ENCODE measurements at regions not wholly inside any gene's neighbourhood (a gene's known extent, or its start where the extent isn't known, plus 50 kb on each side); places are given as distances from the start of the nearest gene placed in this dataset.
"Not testable (repeated sequence)": the region's sequence is repeated elsewhere in the genome, so short reads cannot be mapped to it uniquely, and the experiment has no call there.

- Histone ChIP-seq H3K79me2 (ENCODE audit: insufficient read depth, low read length) (no peaks in the 10 kb centered on the region), H4K20me1 (ENCODE audit: low read depth, low read length) (no peaks in the 10 kb centered on the region), H3K9ac (ENCODE audit: low read length) (no peak overlapping the region), H3K27me3 (ENCODE audit: low read length) (no peaks in the 10 kb centered on the region), H3K27ac (ENCODE audit: low read depth, low read length) (no peak overlapping the region), H3K4me2 (ENCODE audit: low read depth, low read length, poor library complexity, severe bottlenecking) (no peak overlapping the region), H3F3A (ENCODE audit: insufficient read depth) (no peaks in the 10 kb centered on the region), H3K36me3 (ENCODE audit: low read length) (no peaks in the 10 kb centered on the region), H3K4me3 (ENCODE audit: insufficient read depth, low read length, poor library complexity, severe bottlenecking) (no peak overlapping the region), H3K9me3 (ENCODE audit: insufficient read depth, low read length) (no peaks in the 10 kb centered on the region), H2AFZ (ENCODE audit: low read depth, low read length, severe bottlenecking) (no peak overlapping the region), H3K9me2 (replicated peaks; ENCODE audit: insufficient read depth, low read length) (no peaks in the 10 kb centered on the region)
- TF ChIP-seq CTCF (IDR thresholded peaks at IDR 0.05; ENCODE audit: insufficient read depth, low read length, poor library complexity, severe bottlenecking) = no peak
- no peak for TF ChIP-seq EZH2phosphoT487 (conservative IDR thresholded peaks at IDR 0.05; ENCODE audit: low read length)
Observed at GRCh38 chrX:9293903-9294302, 171.0 kb upstream of the TBL1X start.

- H3F3A ChIP-seq (ENCODE audit: insufficient read depth) = no peaks in the 10 kb centered on the region
- H3K27ac ChIP-seq (ENCODE audit: low read depth, low read length) = no peak overlapping the region
Observed at GRCh38 chrX:9295551-9295950, 169.3 kb upstream of the TBL1X start.

GRCh38 chrX:9298221-9298620 is 166.6 kb upstream of the TBL1X start:
- Histone ChIP-seq H3K4me3 (ENCODE audit: insufficient read depth, low read length, poor library complexity, severe bottlenecking) (no peak overlapping the region), H2AFZ (ENCODE audit: low read depth, low read length, severe bottlenecking) (no peak overlapping the region), H4K20me1 (ENCODE audit: low read depth, low read length) (no peaks in the 10 kb centered on the region), H3K9me3 (ENCODE audit: insufficient read depth, low read length) (no peaks in the 10 kb centered on the region), H3K4me2 (ENCODE audit: low read depth, low read length, poor library complexity, severe bottlenecking) (no peak overlapping the region), H3F3A (ENCODE audit: insufficient read depth) (no peaks in the 10 kb centered on the region), H3K27ac (ENCODE audit: low read depth, low read length) (no peak overlapping the region), H3K27me3 (ENCODE audit: low read length) (no peaks in the 10 kb centered on the region), H3K9me2 (replicated peaks; ENCODE audit: insufficient read depth, low read length) (no peaks in the 10 kb centered on the region), H3K36me3 (ENCODE audit: low read length) (no peaks in the 10 kb centered on the region), H3K79me2 (ENCODE audit: insufficient read depth, low read length) (no peaks in the 10 kb centered on the region), H3K9ac (ENCODE audit: low read length) (no peak overlapping the region)
- no peak for TF ChIP-seq CTCF (IDR thresholded peaks at IDR 0.05; ENCODE audit: insufficient read depth, low read length, poor library complexity, severe bottlenecking)
- TF ChIP-seq EZH2phosphoT487 (conservative IDR thresholded peaks at IDR 0.05; ENCODE audit: low read length) = no peak

More at GRCh38 chrX:9295551-9295950, 169.3 kb upstream of the TBL1X start:
- no peak overlapping the region for H3K4me2 ChIP-seq (ENCODE audit: low read depth, low read length, poor library complexity, severe bottlenecking)
- H3K9me3 ChIP-seq (ENCODE audit: insufficient read depth, low read length) = no peaks in the 10 kb centered on the region
- no peaks in the 10 kb centered on the region for H3K79me2 ChIP-seq (ENCODE audit: insufficient read depth, low read length)
- no peaks in the 10 kb centered on the region for H3K27me3 ChIP-seq (ENCODE audit: low read length)
- no peak overlapping the region for H2AFZ ChIP-seq (ENCODE audit: low read depth, low read length, severe bottlenecking)
- H3K36me3 ChIP-seq (ENCODE audit: low read length) = no peaks in the 10 kb centered on the region
- no peak for TF ChIP-seq EZH2phosphoT487 (conservative IDR thresholded peaks at IDR 0.05; ENCODE audit: low read length)
- TF ChIP-seq CTCF (IDR thresholded peaks at IDR 0.05; ENCODE audit: insufficient read depth, low read length, poor library complexity, severe bottlenecking) = no peak
- no peak overlapping the region for H3K9ac ChIP-seq (ENCODE audit: low read length)
- no peaks in the 10 kb centered on the region for H3K9me2 ChIP-seq (replicated peaks; ENCODE audit: insufficient read depth, low read length)
- no peak overlapping the region for H3K4me3 ChIP-seq (ENCODE audit: insufficient read depth, low read length, poor library complexity, severe bottlenecking)
- H4K20me1 ChIP-seq (ENCODE audit: low read depth, low read length) = no peaks in the 10 kb centered on the region

- not testable (repeated sequence) for H3K9me2 ChIP-seq (replicated peaks; ENCODE audit: insufficient read depth, low read length); H3K27ac ChIP-seq (ENCODE audit: low read depth, low read length); H4K20me1 ChIP-seq (ENCODE audit: low read depth, low read length); H3K9me3 ChIP-seq (ENCODE audit: insufficient read depth, low read length); H3K4me2 ChIP-seq (ENCODE audit: low read depth, low read length, poor library complexity, severe bottlenecking); H2AFZ ChIP-seq (ENCODE audit: low read depth, low read length, severe bottlenecking); H3K9ac ChIP-seq (ENCODE audit: low read length); H3K79me2 ChIP-seq (ENCODE audit: insufficient read depth, low read length); H3K4me3 ChIP-seq (ENCODE audit: insufficient read depth, low read length, poor library complexity, severe bottlenecking); H3K36me3 ChIP-seq (ENCODE audit: low read length); H3K27me3 ChIP-seq (ENCODE audit: low read length); H3F3A ChIP-seq (ENCODE audit: insufficient read depth)
Observed at GRCh38 chrX:9299681-9300080, 165.2 kb upstream of the TBL1X start.

All from SU-DHL-6 (cell line).